Natural killer cell (primary cell): ENCODE measurements at regions not wholly inside any gene's neighbourhood (a gene's known extent, or its start where the extent isn't known, plus 50 kb on each side); places are given as distances from the start of the nearest gene placed in this dataset.

ENCODE experiments used
- ATAC-seq, 3 donors: fragments of 150-1000 bp in 2 of 3; fragments of 200-7000 bp in 1 of 3; cut with Tn5 transposase; 1 replicate in 1 of 3; 2 replicates in 2 of 3; pipeline ENCODE4 v1.10.0; 2021; ENCODE audit warnings: mild to moderate bottlenecking in 2 of 3, moderate library complexity in 2 of 3
- DNase-seq, 2 donors: peaks; one replicate each; pipeline versions ENCODE4 v3.0.0 to v3.0.0-alpha.2; 2013 to 2021; ENCODE audit warnings: mixed read lengths in 1 of 2
- H3K27ac ChIP-seq: one replicate; pipeline ENCODE4 v1.5.1; 2013; ENCODE audit warnings: mild to moderate bottlenecking, low read length
- H3K27me3 ChIP-seq: one replicate; pipeline ENCODE4 v1.6.1; 2013; ENCODE audit warnings: low read length; ENCODE audit not compliant: control insufficient read depth, insufficient read depth
- H3K36me3 ChIP-seq: one replicate; pipeline ENCODE4 v1.6.1; 2013; ENCODE audit warnings: low read length; ENCODE audit not compliant: control insufficient read depth, insufficient read depth
- H3K4me1 ChIP-seq: one replicate; pipeline ENCODE4 v1.6.1; 2013; ENCODE audit warnings: low read length; ENCODE audit not compliant: control insufficient read depth, insufficient read depth
- H3K4me3 ChIP-seq: one replicate; pipeline ENCODE4 v1.5.1; 2013; ENCODE audit warnings: low read length
- H3K9me3 ChIP-seq: one replicate; pipeline ENCODE4 v1.6.1; 2013; ENCODE audit warnings: low read length; ENCODE audit not compliant: control insufficient read depth, insufficient read depth
- H3K27ac Mint-ChIP-seq, 2 donors: one replicate each; pipeline ENCODE4 v1.8.0; 2022; ENCODE audit warnings: mild to moderate bottlenecking in 2 of 2, mixed read lengths in 2 of 2, moderate library complexity in 1 of 2
- H3K27me3 Mint-ChIP-seq, 2 donors: one replicate each; pipeline ENCODE4 v1.8.0; 2022; ENCODE audit warnings: low read depth in 2 of 2, mixed read lengths in 2 of 2
- H3K36me3 Mint-ChIP-seq: one replicate; pipeline ENCODE4 v1.8.0; 2022; ENCODE audit warnings: mixed read lengths
- H3K4me1 Mint-ChIP-seq, 2 donors: one replicate each; pipeline ENCODE4 v1.8.0; 2022; ENCODE audit warnings: mixed read lengths in 2 of 2
- H3K4me3 Mint-ChIP-seq: one replicate; pipeline ENCODE4 v1.8.0; 2022; ENCODE audit warnings: mild to moderate bottlenecking, moderate library complexity, mixed read lengths
- H3K9me3 Mint-ChIP-seq, 2 donors: one replicate each; pipeline ENCODE4 v1.8.0; 2022; ENCODE audit warnings: mixed read lengths in 2 of 2
- CTCF ChIP-seq: fragments of 200-600 bp; IDR thresholded peaks from one replicate; pipeline ENCODE4 v1.8.0; 2022; ENCODE audit warnings: antibody characterized with exemption
- WGBS: methylation state at CpG from one replicate; pipeline ENCODE4 v1.1.7; 2013; ENCODE audit warnings: missing lambda C conversion rate; ENCODE audit not compliant: insufficient coverage; 5-methylcytosine and 5-hydroxymethylcytosine counted together
- intact Hi-C: fragments of 100-400 bp; cut with micrococcal nuclease; formaldehyde crosslinking; loops from one replicate; pipeline ENCODE4 v1.14.2; 2022

- ATAC-seq = no peak
- no peak overlapping the region for H3K27ac Mint-ChIP-seq
- H3K36me3 Mint-ChIP-seq = no peaks in the 10 kb centered on the region
- Histone ChIP-seq H3K9me3 (no peaks in the 10 kb centered on the region), H3K27ac (no peak overlapping the region), H3K4me3 (no peak overlapping the region), H3K36me3 (no peaks in the 10 kb centered on the region), H3K27me3 (no peaks in the 10 kb centered on the region), H3K4me1 (no peaks in the 10 kb centered on the region)
- H3K27me3 Mint-ChIP-seq = no peaks in the 10 kb centered on the region
- H3K4me1 Mint-ChIP-seq = no peaks in the 10 kb centered on the region
- no peak overlapping the region for H3K4me3 Mint-ChIP-seq
- H3K9me3 Mint-ChIP-seq = peaks cover 2 to 8% of the 10 kb centered on the region in 2 donors
- TF ChIP-seq CTCF = no peak
- intact Hi-C loops = no loop called here
- no CpG with 5 or more reads among the region's 2 CpGs for WGBS
- DNase-seq = no peak
These were observed 558.5 kb upstream of the ARRDC4 start for GRCh38 chr15:97401970-97402369.

- intact Hi-C loops = no loop called here
- H3K4me3 ChIP-seq = no peak overlapping the region
- peaks cover 2 to 3% of the 10 kb centered on the region in 2 donors for H3K9me3 Mint-ChIP-seq
- H3K4me3 Mint-ChIP-seq = no peak overlapping the region
- H3K27ac Mint-ChIP-seq = no peak overlapping the region
- no peak for ATAC-seq
- H3K4me1 Mint-ChIP-seq = no peaks in the 10 kb centered on the region
- no peak for DNase-seq
- no peaks in the 10 kb centered on the region for H3K9me3 ChIP-seq
- H3K27me3 ChIP-seq = no peaks in the 10 kb centered on the region
- H3K27me3 Mint-ChIP-seq = no peaks in the 10 kb centered on the region
- no peaks in the 10 kb centered on the region for H3K36me3 Mint-ChIP-seq
- H3K36me3 ChIP-seq = no peaks in the 10 kb centered on the region
- H3K27ac ChIP-seq = no peak overlapping the region
- no peaks in the 10 kb centered on the region for H3K4me1 ChIP-seq
- TF ChIP-seq CTCF = no peak
- 63% methylated on average over 2 of the region's 2 CpGs for WGBS
These were observed 553.7 kb upstream of the ARRDC4 start for GRCh38 chr15:97406841-97407240.

- H3K27me3 ChIP-seq = no peaks in the 10 kb centered on the region
- no peaks in the 10 kb centered on the region for H3K36me3 ChIP-seq
- Mint-ChIP-seq H3K4me1 (no peaks in the 10 kb centered on the region), H3K36me3 (no peaks in the 10 kb centered on the region), H3K9me3 (peaks cover under 1 to 2% of the 10 kb centered on the region in 2 donors), H3K27ac (no peak overlapping the region), H3K27me3 (no peaks in the 10 kb centered on the region), H3K4me3 (no peak overlapping the region)
- WGBS = 83% methylated on average over 3 of the region's 5 CpGs
- intact Hi-C loops = no loop called here
- no peak overlapping the region for H3K27ac ChIP-seq
- no peaks in the 10 kb centered on the region for H3K9me3 ChIP-seq
- DNase-seq (no peak), ATAC-seq (no peak)
- H3K4me3 ChIP-seq = no peak overlapping the region
- no peak for TF ChIP-seq CTCF
- H3K4me1 ChIP-seq = no peaks in the 10 kb centered on the region
These were observed 549.5 kb upstream of the ARRDC4 start for GRCh38 chr15:97410897-97411575.

GRCh38 chr15:97420130-97420529 lies 540.4 kb upstream of the ARRDC4 start:
- H3K36me3 ChIP-seq = no peaks in the 10 kb centered on the region
- ATAC-seq (no peak), DNase-seq (no peak)
- H3K36me3 Mint-ChIP-seq = no peaks in the 10 kb centered on the region
- no peaks in the 10 kb centered on the region for H3K4me1 ChIP-seq
- no peak overlapping the region for H3K27ac Mint-ChIP-seq
- no peaks in the 10 kb centered on the region for H3K27me3 ChIP-seq
- no peak overlapping the region for H3K4me3 Mint-ChIP-seq
- 50% methylated on average over 1 of the region's 1 CpG for WGBS
- H3K27ac ChIP-seq = no peak overlapping the region
- peaks cover 3% of the 10 kb centered on the region for H3K9me3 ChIP-seq
- no peaks in the 10 kb centered on the region for H3K4me1 Mint-ChIP-seq
- H3K9me3 Mint-ChIP-seq = peaks cover 9 to 10% of the 10 kb centered on the region in 2 donors
- no peak for TF ChIP-seq CTCF
- no peaks in the 10 kb centered on the region for H3K27me3 Mint-ChIP-seq
- intact Hi-C loops = no loop called here
- H3K4me3 ChIP-seq = no peak overlapping the region
